ENCODE measurements at regions not wholly inside any gene's neighbourhood (a gene's known extent, or its start where the extent isn't known, plus 50 kb on each side); places are given as distances from the start of the nearest gene placed in this dataset.

- Histone ChIP-seq H3K4me3 (no peak overlapping the region), H3K27ac (no peak overlapping the region), H3K36me3 (no peaks in the 10 kb centered on the region), H3K4me1 (ENCODE audit: control insufficient read depth in 1 of 2, low read depth in 2 of 2) (no peaks in the 10 kb centered on the region), H3K27me3 (replicated peaks; ENCODE audit: insufficient read depth) (no peaks in the 10 kb centered on the region), H3K9me3 (no peaks in the 10 kb centered on the region)
- DNase-seq (ENCODE audit: low spot score) (no peak), ATAC-seq (ENCODE audit: insufficient number of reproducible peaks, low FRiP score, low read depth) (no peak)
- no peak for TF ChIP-seq CTCF (IDR thresholded peaks at IDR 0.05)
Observed at GRCh38 chr16:6956511-6956910, 376.1 kb upstream of the RBFOX1 start.

DNA sequence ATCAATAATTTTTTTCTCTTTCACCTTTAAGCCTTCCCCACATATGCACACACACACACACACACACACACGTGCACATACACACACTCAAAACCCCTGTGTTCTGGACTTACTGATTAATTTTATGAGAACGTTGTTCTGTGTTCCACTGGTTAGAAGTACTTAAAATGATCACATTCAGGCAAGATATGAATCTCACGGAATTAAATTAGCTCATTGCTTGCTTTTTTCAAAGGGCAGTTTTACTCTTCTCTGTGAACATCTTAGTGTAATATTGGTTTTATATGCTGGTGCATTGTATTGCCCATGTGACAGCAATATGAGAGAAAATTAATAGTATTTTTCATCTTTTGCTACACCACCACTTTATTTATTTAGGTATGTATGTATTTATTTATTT lies 377.3 kb upstream of the RBFOX1 start:
- no peak for ATAC-seq (ENCODE audit: insufficient number of reproducible peaks, low FRiP score, low read depth)
- Histone ChIP-seq H3K9me3 (no peaks in the 10 kb centered on the region), H3K27me3 (replicated peaks; ENCODE audit: insufficient read depth) (no peaks in the 10 kb centered on the region), H3K27ac (no peak overlapping the region), H3K4me1 (ENCODE audit: control insufficient read depth in 1 of 2, low read depth in 2 of 2) (no peaks in the 10 kb centered on the region), H3K4me3 (no peak overlapping the region), H3K36me3 (no peaks in the 10 kb centered on the region)
- TF ChIP-seq CTCF (IDR thresholded peaks at IDR 0.05): no peak
- no peak for DNase-seq (ENCODE audit: low spot score)

GRCh38 chr16:6949240-6949639 lies 383.4 kb upstream of the RBFOX1 start:
- no peak for TF ChIP-seq CTCF (IDR thresholded peaks at IDR 0.05)
- Histone ChIP-seq H3K36me3 (no peaks in the 10 kb centered on the region), H3K4me1 (ENCODE audit: control insufficient read depth in 1 of 2, low read depth in 2 of 2) (no peaks in the 10 kb centered on the region), H3K27me3 (replicated peaks; ENCODE audit: insufficient read depth) (no peaks in the 10 kb centered on the region), H3K4me3 (no peak overlapping the region), H3K9me3 (no peaks in the 10 kb centered on the region), H3K27ac (no peak overlapping the region)
- DNase-seq (ENCODE audit: low spot score): no peak
- no peak for ATAC-seq (ENCODE audit: insufficient number of reproducible peaks, low FRiP score, low read depth)

DNA sequence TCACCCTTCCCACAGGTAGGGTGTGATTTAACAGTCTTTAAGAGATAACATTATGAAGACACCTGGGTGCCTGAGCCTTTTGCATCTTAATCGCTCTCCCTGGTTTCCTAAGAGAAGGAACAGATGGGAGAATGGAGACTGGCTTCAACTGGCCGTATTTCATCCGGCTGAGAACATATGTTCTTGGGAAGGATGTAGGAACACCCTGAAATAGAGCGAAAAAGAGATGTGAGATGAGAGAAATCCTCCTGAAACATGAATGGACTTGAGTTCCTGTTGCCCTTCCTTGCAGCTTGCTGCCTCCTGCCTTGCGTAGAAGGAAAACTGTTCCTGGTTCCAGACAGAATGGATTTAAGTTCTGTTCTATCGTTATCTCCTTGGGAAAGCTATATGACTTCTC lies 385.4 kb upstream of the RBFOX1 start:
- no peak for DNase-seq (ENCODE audit: low spot score)
- no peak overlapping the region for H3K27ac ChIP-seq
- no peak for TF ChIP-seq CTCF (IDR thresholded peaks at IDR 0.05)
- no peaks in the 10 kb centered on the region for H3K9me3 ChIP-seq
- no peaks in the 10 kb centered on the region for H3K36me3 ChIP-seq
- no peaks in the 10 kb centered on the region for H3K4me1 ChIP-seq (ENCODE audit: control insufficient read depth in 1 of 2, low read depth in 2 of 2)
- no peak for ATAC-seq (ENCODE audit: insufficient number of reproducible peaks, low FRiP score, low read depth)
- H3K27me3 ChIP-seq (replicated peaks; ENCODE audit: insufficient read depth): no peaks in the 10 kb centered on the region
- H3K4me3 ChIP-seq: no peak overlapping the region

DNA sequence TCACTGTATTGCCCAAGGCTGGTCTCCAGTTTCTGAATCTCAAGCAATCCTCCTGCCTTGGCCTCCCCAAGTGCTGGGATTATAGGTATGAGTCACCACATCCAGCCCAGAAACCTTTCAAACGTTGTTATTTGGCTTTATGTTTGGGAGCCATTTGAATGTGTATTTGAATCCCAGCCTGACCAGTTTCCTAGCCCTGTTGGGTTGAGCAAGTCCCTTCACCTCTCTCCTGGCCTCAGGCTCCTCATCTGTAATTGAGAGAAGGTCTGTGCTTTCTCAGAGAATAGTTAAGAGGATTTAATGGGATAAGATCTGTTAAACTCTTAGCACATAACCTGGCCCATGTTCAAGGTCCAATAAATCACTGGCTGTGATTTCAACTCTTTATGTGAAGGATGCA lies 385.8 kb upstream of the RBFOX1 start:
- H3K36me3 ChIP-seq: no peaks in the 10 kb centered on the region
- H3K27me3 ChIP-seq (replicated peaks; ENCODE audit: insufficient read depth): no peaks in the 10 kb centered on the region
- no peaks in the 10 kb centered on the region for H3K4me1 ChIP-seq (ENCODE audit: control insufficient read depth in 1 of 2, low read depth in 2 of 2)
- no peaks in the 10 kb centered on the region for H3K9me3 ChIP-seq
- no peak overlapping the region for H3K4me3 ChIP-seq
- no peak for TF ChIP-seq CTCF (IDR thresholded peaks at IDR 0.05)
- ATAC-seq (ENCODE audit: insufficient number of reproducible peaks, low FRiP score, low read depth) (no peak), DNase-seq (ENCODE audit: low spot score) (no peak)
- no peak overlapping the region for H3K27ac ChIP-seq

Data from thoracic aorta (tissue), 2 donors.